Esophagus (tissue), 2 donors: ENCODE measurements at regions not wholly inside any gene's neighbourhood (a gene's known extent, or its start where the extent isn't known, plus 50 kb on each side); places are given as distances from the start of the nearest gene placed in this dataset.

Experiments
- H3K27ac ChIP-seq, 2 donors: one replicate each; pipeline ENCODE4 v1.5.1; 2013; ENCODE audit warnings: low read depth in 2 of 2, mild to moderate bottlenecking in 2 of 2, inconsistent platforms in 1 of 2, low read length in 1 of 2, moderate library complexity in 1 of 2
- H3K27me3 ChIP-seq, 2 donors: one replicate each; pipeline ENCODE4 v1.6.1; 2013; ENCODE audit warnings: low read length in 2 of 2, control low read depth in 1 of 2, mild to moderate bottlenecking in 1 of 2; ENCODE audit not compliant: insufficient read depth in 2 of 2, control insufficient read depth in 1 of 2
- H3K36me3 ChIP-seq, 2 donors: one replicate each; pipeline ENCODE4 v1.6.1; 2013; ENCODE audit warnings: low read length in 1 of 2; ENCODE audit not compliant: control insufficient read depth in 2 of 2, insufficient read depth in 2 of 2
- H3K4me1 ChIP-seq, 2 donors: one replicate each; pipeline ENCODE4 v1.6.1; 2013; ENCODE audit warnings: low read length in 1 of 2; ENCODE audit not compliant: control insufficient read depth in 2 of 2, insufficient read depth in 2 of 2
- H3K4me3 ChIP-seq, 2 donors: one replicate each; pipeline ENCODE4 v1.5.1; 2013; ENCODE audit warnings: low read length in 2 of 2, mild to moderate bottlenecking in 2 of 2, low read depth in 1 of 2, moderate library complexity in 1 of 2
- H3K9me3 ChIP-seq, 2 donors: one replicate each; pipeline ENCODE4 v1.6.1; 2013; ENCODE audit warnings: mild to moderate bottlenecking in 2 of 2, low read depth in 1 of 2, low read length in 1 of 2, moderate library complexity in 1 of 2; ENCODE audit not compliant: control insufficient read depth in 2 of 2, insufficient read depth in 1 of 2
- WGBS, 2 donors: extraction: QIAGEN DNeasy Blood & Tissue Kit; methylation state at CpG; one replicate each; pipeline ENCODE4 v1.1.7; 2013; 5-methylcytosine and 5-hydroxymethylcytosine counted together
- donor health status: healthy with polysubstance abuse.
- donor health status: Bipolar disorder and iron deficiency.

- Histone ChIP-seq H3K9me3 (no peaks in the 10 kb centered on the region), H3K4me3 (no peak overlapping the region), H3K27me3 (no peaks in the 10 kb centered on the region), H3K36me3 (no peaks in the 10 kb centered on the region), H3K4me1 (no peaks in the 10 kb centered on the region), H3K27ac (no peak overlapping the region)
- 35 to 44% methylated on average over 3 of the region's 3 CpGs for WGBS, 2 donors
Observed at GRCh38 chr20:54292185-54292584, 84.3 kb downstream of the PFDN4 start.

DNA sequence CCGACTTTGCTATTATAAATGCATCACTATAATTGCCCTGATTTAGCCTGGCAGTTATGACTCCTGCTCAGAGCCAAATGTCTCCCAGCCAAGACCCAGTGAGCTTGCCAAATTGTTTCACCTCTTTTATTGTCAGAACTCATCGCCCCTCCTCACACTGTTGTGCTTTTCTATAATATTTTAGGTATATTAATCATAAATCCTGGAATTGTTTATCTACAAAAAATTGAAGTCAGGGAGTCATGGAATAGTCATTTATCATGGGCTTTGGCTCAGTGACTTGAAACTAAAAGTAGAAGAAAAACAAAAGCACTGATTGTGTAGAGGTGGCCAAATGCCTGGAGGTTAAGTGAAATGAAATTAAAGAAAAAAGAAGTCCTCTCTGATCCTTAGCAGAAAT lies 85.6 kb downstream of the PFDN4 start:
- Histone ChIP-seq H3K9me3 (no peaks in the 10 kb centered on the region), H3K27ac (no peak overlapping the region), H3K4me1 (no peaks in the 10 kb centered on the region), H3K4me3 (no peak overlapping the region), H3K36me3 (no peaks in the 10 kb centered on the region), H3K27me3 (no peaks in the 10 kb centered on the region)
- 17 to 25% methylated on average over 2 of the region's 2 CpGs for WGBS, 2 donors

DNA sequence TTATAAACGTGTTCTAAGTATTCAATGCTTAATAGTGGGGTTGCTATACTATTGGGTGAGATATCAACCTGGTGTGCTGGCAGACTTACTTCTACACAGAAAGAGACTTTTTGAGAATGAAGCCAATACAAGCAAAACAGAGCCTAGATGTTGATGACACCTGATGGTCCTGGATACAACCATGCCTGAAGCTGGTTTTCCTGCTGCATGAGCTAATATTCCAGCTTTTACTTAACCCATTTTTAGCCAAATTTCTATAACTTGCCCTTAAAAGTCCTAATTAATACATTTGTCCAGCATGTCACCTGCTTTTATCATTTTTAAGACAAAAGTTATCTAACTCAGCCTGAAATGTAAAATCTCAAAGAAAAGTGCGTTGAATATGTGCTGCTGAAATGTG lies 86.2 kb downstream of the PFDN4 start:
- Histone ChIP-seq H3K36me3 (no peaks in the 10 kb centered on the region), H3K4me1 (no peaks in the 10 kb centered on the region), H3K27me3 (no peaks in the 10 kb centered on the region), H3K27ac (no peak overlapping the region), H3K4me3 (no peak overlapping the region), H3K9me3 (no peaks in the 10 kb centered on the region)
- WGBS, 2 donors, result 54 to 56% methylated on average over 2 of the region's 2 CpGs

DNA sequence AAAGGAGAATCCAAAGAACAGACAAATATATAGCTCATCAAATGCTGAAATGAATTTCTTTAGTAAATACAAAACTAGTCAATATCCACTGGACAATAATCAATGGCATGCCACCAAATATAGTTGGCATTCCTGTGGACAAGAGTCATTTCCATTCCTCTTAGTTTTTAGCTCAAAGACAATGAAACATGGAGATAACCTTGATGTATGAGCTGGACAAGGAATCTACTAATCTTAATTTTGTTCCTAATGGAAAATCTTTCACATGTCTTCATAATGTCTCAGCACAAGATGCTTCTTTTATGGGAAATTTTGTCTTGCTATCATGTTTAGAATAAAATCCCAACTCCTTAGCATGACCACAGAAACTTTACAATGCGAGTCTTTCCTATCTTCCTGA lies 87.8 kb downstream of the PFDN4 start:
- H3K27me3 ChIP-seq, result no peaks in the 10 kb centered on the region
- H3K4me3 ChIP-seq, result no peak overlapping the region
- whole genome bisulfite sequencing, 2 donors, result 89 to 92% methylated on average over 1 of the region's 1 CpG
- no peak overlapping the region for H3K27ac ChIP-seq
- no peaks in the 10 kb centered on the region for H3K9me3 ChIP-seq
- no peaks in the 10 kb centered on the region for H3K4me1 ChIP-seq
- no peaks in the 10 kb centered on the region for H3K36me3 ChIP-seq

- Histone ChIP-seq H3K27me3 (no peaks in the 10 kb centered on the region), H3K9me3 (no peaks in the 10 kb centered on the region), H3K4me3 (no peak overlapping the region), H3K4me1 (no peaks in the 10 kb centered on the region), H3K36me3 (no peaks in the 10 kb centered on the region), H3K27ac (no peak overlapping the region)
- 69 to 70% methylated on average over 7 of the region's 7 CpGs for WGBS, 2 donors
Observed at GRCh38 chr20:54305421-54305820, 97.5 kb downstream of the PFDN4 start.

DNA sequence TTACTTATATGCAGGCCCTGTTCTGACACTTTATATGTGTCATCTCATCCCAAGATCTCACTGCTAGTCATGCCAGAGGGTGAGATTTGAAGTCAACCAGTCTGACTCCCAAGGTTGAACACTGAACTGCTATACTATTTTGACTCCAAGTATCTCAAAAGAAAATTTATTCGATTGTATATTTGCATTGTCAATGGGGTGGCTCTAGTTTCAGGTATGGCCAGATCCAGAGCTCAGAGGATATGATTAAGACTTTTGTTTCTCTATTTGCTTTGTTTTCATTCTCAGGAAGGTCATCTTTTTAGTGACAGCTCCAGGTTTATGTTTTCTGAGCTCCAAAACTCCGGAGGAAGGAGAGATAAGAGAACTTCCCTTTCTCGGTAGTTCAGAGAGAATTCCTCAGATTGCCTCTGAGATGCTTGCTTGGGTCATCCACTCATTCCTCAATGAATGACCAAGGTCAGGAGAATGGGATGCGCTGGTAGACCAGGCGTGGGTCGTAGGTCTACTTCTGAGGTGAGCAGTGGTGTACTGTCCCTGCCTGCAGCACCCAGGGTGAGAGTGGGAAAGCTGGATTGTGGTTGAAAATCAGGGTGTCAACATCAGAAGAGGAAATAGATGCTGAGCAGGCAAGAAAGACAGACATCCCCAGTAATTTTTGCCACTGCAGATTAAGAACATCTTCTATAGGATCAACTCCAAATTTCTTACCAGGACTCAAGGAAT lies 99.3 kb downstream of the PFDN4 start:
- no peak overlapping the region for H3K27ac ChIP-seq
- no peaks in the 10 kb centered on the region for H3K9me3 ChIP-seq
- no peaks in the 10 kb centered on the region for H3K36me3 ChIP-seq
- no peak overlapping the region for H3K4me3 ChIP-seq
- WGBS, 2 donors, result 59 to 67% methylated on average over 6 of the region's 6 CpGs
- no peaks in the 10 kb centered on the region for H3K4me1 ChIP-seq
- no peaks in the 10 kb centered on the region for H3K27me3 ChIP-seq

GRCh38 chr20:54308804-54309203 lies 100.9 kb downstream of the PFDN4 start:
- H3K36me3 ChIP-seq, result no peaks in the 10 kb centered on the region
- H3K4me1 ChIP-seq, result no peaks in the 10 kb centered on the region
- no peaks in the 10 kb centered on the region for H3K9me3 ChIP-seq
- H3K27me3 ChIP-seq, result no peaks in the 10 kb centered on the region
- H3K4me3 ChIP-seq, result no peak overlapping the region
- H3K27ac ChIP-seq, result no peak overlapping the region
- WGBS, 2 donors, result 44 to 53% methylated on average over 4 of the region's 4 CpGs

DNA sequence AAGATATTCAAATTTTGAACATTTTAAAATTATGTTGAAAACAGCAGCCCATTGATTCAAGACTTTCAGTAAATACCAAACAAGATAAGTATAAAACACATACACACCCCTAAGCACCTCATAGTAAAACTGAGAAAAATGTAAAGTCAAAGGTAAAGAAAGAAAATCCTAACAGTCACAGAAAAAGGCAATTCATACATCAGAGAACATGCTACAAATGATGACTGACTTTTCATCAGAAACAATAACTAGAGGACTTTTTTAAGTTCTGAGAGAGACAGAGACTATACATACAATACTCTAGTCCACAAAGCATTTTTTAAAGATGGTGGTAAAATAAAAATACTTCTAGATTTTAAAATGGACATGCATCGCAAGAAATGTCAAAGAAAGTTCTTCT lies 111.0 kb downstream of the PFDN4 start:
- no peak overlapping the region for H3K27ac ChIP-seq
- no peaks in the 10 kb centered on the region for H3K9me3 ChIP-seq
- no peak overlapping the region for H3K4me3 ChIP-seq
- H3K36me3 ChIP-seq, result no peaks in the 10 kb centered on the region
- H3K4me1 ChIP-seq, result no peaks in the 10 kb centered on the region
- H3K27me3 ChIP-seq, result no peaks in the 10 kb centered on the region
- WGBS, 2 donors, result 94 to 95% methylated on average over 1 of the region's 1 CpG

DNA sequence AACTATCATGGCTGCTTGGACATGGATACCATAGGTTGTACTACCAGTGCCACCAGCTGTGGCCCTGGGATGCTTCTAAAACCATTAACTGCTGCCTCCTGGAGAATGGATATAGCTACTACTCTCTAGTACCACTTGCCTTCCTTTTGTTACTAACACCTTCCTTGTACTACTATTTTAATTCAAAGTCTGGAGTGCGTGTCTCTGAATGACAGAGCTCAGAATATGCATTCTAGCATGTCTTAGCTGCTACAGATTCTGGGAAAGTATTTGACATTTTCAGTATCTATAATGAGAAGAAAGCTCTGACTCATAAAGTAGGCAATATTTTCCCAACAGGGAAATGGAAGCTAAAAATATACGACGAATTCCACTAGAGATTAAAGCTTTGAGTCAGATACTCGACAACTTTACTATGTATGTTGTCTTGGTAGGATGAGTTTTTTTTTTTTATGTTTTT lies 112.3 kb downstream of the PFDN4 start:
- Histone ChIP-seq H3K4me3 (no peak overlapping the region), H3K27me3 (no peaks in the 10 kb centered on the region), H3K27ac (no peak overlapping the region), H3K36me3 (no peaks in the 10 kb centered on the region), H3K4me1 (no peaks in the 10 kb centered on the region), H3K9me3 (no peaks in the 10 kb centered on the region)
- 65 to 69% methylated on average over 4 of the region's 4 CpGs for WGBS, 2 donors

DNA sequence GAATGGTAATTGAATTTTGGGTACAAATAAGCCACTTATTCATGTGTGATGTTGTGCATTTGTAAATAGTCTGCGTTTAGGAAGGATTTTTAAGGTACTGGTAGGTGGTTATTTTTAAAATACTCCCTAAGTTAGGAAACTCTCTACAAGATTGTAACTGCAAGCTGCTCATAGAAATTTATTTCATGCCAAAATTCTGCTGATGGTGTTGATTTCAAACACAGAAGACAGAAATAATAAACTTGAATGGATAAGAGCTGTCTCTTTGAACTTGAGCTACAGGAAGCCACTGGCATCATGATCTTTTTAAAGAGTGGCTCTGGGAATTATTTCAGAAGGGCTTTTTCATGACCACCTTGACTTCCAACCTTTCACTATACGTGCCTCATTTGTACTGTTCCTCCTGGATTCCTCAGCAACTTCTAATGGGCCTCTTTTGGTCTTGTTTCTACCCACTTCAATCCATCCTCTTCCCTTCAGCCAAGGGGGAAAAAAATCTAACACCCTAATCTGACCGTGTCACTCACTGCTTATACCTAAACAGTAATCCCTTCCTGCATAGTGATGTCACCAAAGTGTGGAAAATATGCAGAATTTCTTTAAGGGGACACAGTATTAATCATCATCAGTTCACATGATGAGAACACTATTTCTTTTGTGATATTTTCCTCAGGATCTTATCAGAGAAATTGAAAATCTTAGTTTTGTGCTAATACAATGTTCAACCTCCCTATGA lies 113.6 kb downstream of the PFDN4 start:
- no peaks in the 10 kb centered on the region for H3K36me3 ChIP-seq

More for the DNA sequence above, 113.6 kb downstream of the PFDN4 start:
- no peak overlapping the region for H3K27ac ChIP-seq
- no peaks in the 10 kb centered on the region for H3K27me3 ChIP-seq
- H3K9me3 ChIP-seq, result no peaks in the 10 kb centered on the region
- H3K4me1 ChIP-seq, result no peaks in the 10 kb centered on the region
- WGBS, 2 donors, result 63 to 72% methylated on average over 3 of the region's 3 CpGs
- H3K4me3 ChIP-seq, result no peak overlapping the region
